Keratinocyte (primary cell): ENCODE measurements at regions not wholly inside any gene's neighbourhood (a gene's known extent, or its start where the extent isn't known, plus 50 kb on each side); places are given as distances from the start of the nearest gene placed in this dataset.

Experiments
- EZH2 ChIP-seq: IDR thresholded peaks from one replicate; pipeline ENCODE4 v1.6.1; 2012; ENCODE audit warnings: inconsistent platforms, mild to moderate bottlenecking, low read length, moderate library complexity
- TF ChIP-seq, protein P1 (sequence below), 3 experiments: IDR thresholded peaks in 1 of 3; conservative IDR thresholded peaks in 1 of 3; optimal IDR thresholded peaks in 1 of 3; 2 replicates in 2 of 3; 3 replicates in 1 of 3; pipeline versions ENCODE3 to v1.5.1; 2011; ENCODE audit warnings: low read length in 3 of 3, mild to moderate bottlenecking in 3 of 3, moderate library complexity in 2 of 3, control low read depth in 1 of 3, inconsistent platforms in 1 of 3; ENCODE audit not compliant: insufficient read depth in 2 of 3; ENCODE audit errors: extremely low read depth in 1 of 3

DNA sequence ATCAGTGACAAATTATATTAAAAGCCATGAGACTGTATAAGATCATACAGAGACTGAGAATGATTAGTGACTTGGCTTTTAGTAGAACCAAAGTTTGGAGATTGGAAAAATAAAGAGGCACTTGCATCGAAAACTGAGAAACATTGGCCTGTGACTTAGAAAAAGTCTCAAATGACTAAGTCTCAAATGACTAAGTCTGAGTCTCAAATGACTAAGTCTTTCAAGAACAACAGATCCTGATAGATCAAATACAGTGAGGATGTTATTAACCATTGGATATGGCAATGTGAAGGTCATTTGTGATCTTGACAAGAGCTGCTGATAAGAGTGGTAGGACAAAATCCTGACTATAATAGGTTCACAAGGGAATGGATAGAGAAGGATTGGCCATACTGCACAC, 135.5 kb upstream of the FANCL start:
- TF ChIP-seq, protein P1, sequence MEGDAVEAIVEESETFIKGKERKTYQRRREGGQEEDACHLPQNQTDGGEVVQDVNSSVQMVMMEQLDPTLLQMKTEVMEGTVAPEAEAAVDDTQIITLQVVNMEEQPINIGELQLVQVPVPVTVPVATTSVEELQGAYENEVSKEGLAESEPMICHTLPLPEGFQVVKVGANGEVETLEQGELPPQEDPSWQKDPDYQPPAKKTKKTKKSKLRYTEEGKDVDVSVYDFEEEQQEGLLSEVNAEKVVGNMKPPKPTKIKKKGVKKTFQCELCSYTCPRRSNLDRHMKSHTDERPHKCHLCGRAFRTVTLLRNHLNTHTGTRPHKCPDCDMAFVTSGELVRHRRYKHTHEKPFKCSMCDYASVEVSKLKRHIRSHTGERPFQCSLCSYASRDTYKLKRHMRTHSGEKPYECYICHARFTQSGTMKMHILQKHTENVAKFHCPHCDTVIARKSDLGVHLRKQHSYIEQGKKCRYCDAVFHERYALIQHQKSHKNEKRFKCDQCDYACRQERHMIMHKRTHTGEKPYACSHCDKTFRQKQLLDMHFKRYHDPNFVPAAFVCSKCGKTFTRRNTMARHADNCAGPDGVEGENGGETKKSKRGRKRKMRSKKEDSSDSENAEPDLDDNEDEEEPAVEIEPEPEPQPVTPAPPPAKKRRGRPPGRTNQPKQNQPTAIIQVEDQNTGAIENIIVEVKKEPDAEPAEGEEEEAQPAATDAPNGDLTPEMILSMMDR (optimal IDR thresholded peaks at IDR 0.05 in 1 of 3, IDR thresholded peaks at IDR 0.05 in 1 of 3, conservative IDR thresholded peaks at IDR 0.05 in 1 of 3; ENCODE audit: extremely low read depth in 1 of 3, insufficient read depth in 2 of 3, low read length in 3 of 3) = no peak
- TF ChIP-seq EZH2 = no peak
